Thyroid gland (tissue), 4 donors: ENCODE measurements at regions not wholly inside any gene's neighbourhood (a gene's known extent, or its start where the extent isn't known, plus 50 kb on each side); places are given as distances from the start of the nearest gene placed in this dataset.

Experiments
- CTCF ChIP-seq, 6 experiments: fragments of 200-600 bp in 3 of 6; fragments of 450-650 bp in 3 of 6; sonication (generic) in 3 of 6; IDR thresholded peaks; one replicate each; pipeline ENCODE4 v1.5.1; 2016 to 2019; ENCODE audit warnings: antibody characterized with exemption in 6 of 6, mild to moderate bottlenecking in 2 of 6, inconsistent platforms in 1 of 6, moderate library complexity in 1 of 6
- POLR2A ChIP-seq, 2 donors: fragments of 450-650 bp; IDR thresholded peaks; one replicate each; pipeline ENCODE4 v1.6.1; 2017; ENCODE audit warnings: antibody characterized with exemption in 2 of 2, mild to moderate bottlenecking in 2 of 2, moderate library complexity in 1 of 2

DNA sequence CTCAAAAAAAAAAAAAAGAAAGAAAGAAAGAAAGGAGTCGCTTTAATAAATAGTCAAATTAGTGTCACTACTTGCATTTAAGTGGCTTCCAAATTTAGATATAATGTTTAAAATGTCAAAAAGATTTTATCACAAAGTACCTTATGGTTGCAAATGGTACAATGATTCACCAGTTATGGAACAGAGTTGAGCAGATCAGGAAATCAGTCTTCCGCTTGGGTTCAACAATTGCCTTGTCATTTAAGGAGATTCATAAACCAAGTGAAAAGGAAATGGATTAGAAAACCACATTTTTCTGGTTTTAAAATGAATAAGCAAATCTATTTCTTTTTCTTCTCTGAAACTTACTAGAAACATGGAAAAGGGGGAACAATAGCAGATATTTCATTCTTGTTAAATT, 94.8 kb upstream of the PTPRT start:
- TF ChIP-seq CTCF (IDR thresholded peaks at IDR 0.05) (no peak), POLR2A (IDR thresholded peaks at IDR 0.05) (no peak)
